SH-SY5Y (cell line): ENCODE measurements at regions not wholly inside any gene's neighbourhood (a gene's known extent, or its start where the extent isn't known, plus 50 kb on each side); places are given as distances from the start of the nearest gene placed in this dataset.

ENCODE experiments used
- GATA2 ChIP-seq: IDR thresholded peaks from 2 replicates; pipeline ENCODE4 v1.6.1; 2011; ENCODE audit warnings: mild to moderate bottlenecking, low read depth, low read length
- GATA3 ChIP-seq: IDR thresholded peaks from 2 replicates; pipeline ENCODE4 v1.6.1; 2011; ENCODE audit warnings: low read depth, mild to moderate bottlenecking, low read length, moderate library complexity

DNA sequence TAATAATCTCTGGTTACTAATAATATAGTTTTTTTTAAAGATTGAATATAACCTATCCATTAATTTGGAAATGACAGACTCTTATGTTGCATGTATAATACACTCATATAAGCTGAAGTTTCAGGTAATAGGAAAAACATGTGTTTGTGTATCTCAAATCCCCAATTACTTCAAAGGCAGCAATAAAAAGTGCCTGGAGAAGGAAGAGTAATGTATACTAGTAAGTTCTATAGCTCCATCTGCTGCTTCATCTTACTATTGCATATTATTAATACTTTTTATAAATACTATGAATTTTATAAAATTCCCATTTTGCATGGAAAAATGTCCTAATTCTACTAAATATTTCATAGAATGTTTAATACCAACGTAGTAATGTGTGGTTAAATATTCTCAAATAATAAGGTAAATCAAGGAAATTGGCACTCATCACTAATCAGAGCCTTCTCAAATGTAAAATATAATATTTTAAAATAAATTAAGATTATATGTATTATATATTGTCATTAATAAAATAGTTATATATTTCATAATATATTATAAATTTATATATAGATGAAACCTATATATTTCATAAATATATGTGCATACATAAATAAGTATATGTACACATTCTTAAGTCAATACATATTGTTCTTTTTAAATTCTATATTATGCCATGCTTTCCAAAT, 311.9 kb downstream of the HGF start:
- TF ChIP-seq GATA2, result no peak
- TF ChIP-seq GATA3, result no peak

DNA sequence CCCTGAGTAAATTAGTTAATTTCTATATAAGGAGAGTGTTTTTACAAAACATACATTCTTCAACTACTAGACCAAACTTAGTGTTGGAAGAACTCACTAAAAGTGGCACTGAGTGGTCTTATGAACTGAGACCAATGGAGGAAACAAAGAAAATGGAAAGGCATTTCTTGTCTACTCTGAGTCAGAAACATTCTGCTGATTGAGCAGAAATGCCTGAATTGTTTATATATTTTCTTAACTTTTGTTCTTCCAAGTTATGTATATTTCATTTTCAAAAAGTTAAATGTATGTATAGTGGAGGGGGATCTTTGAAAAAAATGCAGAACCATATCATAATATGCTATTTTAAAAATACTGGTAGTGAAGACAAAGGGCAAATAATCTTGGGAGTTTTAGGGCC, 320.7 kb downstream of the HGF start:
- TF ChIP-seq GATA3 (no peak), GATA2 (no peak)

DNA sequence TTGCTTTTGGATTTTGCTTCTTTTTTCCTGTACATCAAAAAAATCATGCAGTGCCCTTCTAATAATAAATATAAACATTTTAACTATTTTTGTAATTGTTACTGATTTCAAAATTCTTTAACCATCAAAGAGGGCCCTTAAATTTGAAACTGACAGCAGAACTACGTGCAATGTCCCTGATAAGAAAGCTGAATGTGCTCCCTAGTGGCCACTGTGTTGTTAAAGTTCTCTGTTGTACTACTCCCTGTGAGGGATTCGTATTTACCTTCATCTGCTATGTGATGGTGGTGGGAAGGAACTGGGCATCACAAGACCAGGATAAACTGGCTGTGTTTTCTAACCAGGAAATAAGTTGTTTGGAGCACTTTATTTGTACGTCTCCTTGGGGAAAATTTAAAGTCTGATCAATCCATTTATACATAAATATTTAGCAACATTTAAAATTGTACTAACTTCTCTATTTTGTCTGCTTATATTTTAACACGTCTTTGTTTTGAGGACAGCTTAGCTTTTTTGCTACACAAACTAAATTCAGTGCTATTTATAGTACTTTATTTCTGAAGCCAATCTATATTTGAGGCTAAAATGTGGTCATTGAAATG, 322.4 kb downstream of the HGF start:
- TF ChIP-seq GATA3 (no peak), GATA2 (no peak)

DNA sequence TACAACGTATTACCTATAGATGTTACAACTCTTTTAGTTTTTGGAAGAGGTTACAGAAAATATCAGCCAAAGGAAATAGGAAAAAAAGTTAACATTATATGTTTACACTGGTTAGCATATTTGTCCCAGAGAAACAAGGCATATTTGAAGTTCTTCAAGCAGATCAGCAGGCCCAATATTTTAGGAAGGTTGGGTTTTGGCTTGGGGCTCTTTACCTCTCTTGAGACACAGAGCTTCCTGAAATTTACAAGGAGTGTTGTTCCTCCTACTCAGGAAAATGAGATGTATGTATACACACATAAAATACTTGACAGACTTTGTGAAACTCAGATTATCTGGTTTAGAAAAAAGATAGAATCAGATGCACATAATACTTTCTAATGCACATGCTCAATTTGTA, 323.6 kb downstream of the HGF start:
- TF ChIP-seq GATA3 (no peak), GATA2 (no peak)

DNA sequence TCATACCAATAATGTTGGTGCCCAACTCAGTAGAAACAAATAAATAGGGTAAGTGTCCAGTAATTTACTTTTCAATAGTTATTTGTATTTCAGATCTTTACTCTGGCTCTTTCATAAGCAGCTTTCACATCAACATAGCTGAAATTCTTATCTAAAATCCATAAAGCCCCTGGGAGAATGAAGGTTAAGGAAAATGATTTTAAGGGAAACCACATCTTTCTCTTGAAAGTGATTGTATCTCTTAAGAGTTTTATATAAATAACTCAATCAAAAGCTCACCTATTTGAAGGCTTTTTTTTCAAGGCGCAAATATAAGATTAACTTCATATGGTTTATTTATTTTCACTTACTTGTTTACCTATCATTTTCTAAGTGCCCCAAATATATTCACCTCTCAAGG, 324.4 kb downstream of the HGF start:
- TF ChIP-seq GATA3 (no peak), GATA2 (no peak)

DNA sequence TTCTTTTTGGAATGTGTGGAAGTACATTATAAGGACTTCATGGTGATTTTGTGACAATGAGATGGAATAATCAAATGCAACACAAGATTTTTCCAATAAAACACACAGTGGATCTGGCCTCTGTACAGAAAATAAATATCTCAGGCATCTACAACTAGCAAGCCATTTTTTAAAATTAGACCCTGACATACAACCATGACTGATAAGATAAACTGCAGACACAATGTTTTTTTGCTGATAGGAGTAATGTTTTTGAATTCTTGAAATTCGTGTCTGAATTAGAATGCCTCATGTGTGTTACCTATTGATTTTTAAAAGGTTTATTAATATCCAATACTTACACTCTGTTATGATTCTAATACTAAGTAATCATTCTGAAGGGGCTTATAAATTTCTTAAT, 328.1 kb downstream of the HGF start:
- peak; percentile 83 for TF ChIP-seq GATA2
- peak; percentile 89 for TF ChIP-seq GATA3

DNA sequence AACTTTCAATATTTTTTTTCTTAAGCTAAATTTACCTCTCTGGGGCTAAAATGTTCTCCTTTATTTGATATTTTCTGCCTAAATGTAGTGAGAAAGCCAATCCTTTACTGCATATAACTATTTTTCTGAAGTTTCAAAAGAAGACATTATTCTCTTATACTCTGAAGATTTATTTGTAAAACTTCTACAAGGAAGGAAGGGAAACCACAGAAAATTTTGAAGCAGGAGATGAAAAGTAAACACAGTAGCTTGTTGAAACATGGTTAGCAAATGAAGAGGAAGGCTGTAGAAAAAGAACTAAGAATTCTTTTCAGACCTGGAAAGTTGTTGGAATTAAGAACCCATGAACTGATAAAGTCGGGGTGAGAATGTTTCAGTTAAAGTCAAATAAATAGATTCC, 330.3 kb downstream of the HGF start:
- TF ChIP-seq GATA2 (no peak), GATA3 (no peak)

DNA sequence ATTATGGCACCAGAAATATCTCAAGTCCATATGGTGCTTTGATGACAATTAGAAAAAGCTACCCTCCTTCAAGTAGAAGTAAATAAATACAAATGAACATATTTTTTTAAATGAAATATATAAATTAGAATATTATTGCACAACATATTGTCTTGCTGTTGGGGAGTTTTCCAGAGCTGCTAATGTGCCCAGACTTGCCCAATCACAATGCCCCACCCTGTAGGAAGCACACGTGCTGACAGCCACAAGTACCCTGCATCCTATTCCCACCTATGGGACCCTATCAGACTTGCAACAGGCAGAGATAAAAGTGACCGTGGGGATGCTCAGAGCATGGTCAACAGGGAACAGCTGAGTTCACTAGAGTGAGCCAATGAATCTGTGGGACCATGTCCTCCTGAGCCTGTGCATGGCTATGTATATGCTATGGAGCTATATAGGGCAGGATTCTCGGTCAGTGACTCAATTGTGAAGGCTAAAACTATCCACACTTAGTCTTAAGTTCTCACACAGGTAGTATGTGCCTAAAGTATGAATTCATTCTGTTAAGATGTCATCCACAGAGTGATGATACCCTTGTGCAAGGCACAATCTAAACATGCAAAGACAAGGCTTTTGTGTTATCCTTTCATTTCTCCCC, 336.0 kb downstream of the HGF start:
- no peak for TF ChIP-seq GATA2
- no peak for TF ChIP-seq GATA3

DNA sequence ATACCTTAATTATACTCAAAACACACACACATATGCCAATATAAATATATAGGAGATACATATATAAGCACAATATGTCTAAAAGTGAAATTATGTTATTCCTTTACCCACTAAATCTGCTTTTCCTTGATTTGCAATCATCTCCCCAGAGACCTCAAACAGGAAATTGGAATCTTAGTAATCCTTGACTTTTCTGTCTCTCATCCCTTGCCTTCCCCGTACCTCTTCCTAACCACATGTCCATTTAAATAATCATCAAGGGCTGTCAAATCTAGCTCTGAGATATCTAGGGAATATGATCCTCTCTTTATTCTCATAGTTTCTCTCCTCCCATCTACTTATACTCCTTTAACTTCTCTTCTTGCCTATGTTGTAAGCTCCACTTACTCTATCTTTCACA, 336.6 kb downstream of the HGF start:
- no peak for TF ChIP-seq GATA2
- TF ChIP-seq GATA3, result no peak

DNA sequence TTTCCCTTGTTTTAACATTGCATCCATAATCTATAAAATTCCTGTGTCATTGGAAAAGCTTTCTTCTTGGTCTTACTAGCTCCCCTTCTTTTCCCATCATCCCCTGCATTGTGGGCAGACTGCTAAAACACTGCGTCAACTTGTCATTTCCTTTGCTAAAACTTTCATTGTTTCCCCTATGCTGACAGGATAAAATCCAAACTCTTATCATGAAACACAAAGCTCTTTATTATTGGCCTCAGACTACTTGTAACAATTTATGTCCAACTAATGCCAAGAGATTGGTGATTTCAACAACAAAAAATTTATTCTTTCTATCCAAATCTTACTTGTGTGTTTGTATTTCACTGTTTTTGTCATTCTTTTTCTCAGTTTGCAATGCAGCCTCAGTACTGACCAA, 339.1 kb downstream of the HGF start:
- TF ChIP-seq GATA2, result no peak
- TF ChIP-seq GATA3, result no peak

DNA sequence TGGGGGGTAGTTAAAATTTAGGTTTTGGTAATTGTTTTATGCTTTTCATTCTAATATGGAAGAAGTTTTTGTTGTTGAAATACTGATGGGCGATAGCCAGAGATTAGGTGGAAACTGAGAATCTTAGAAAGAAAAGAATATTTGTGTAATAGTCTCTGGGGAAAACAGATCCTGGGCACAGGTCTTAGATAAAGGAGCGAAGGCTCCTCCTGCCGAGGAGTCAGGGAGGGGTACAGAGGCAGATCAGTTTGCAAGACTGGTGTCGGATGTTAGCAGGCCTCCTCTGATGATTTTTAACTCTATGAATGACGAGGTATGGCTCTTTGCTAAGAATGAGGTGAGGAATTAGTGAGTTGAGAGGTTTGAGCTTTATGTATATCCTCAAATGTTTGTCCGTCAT, 339.7 kb downstream of the HGF start:
- TF ChIP-seq GATA2 (no peak), GATA3 (no peak)

DNA sequence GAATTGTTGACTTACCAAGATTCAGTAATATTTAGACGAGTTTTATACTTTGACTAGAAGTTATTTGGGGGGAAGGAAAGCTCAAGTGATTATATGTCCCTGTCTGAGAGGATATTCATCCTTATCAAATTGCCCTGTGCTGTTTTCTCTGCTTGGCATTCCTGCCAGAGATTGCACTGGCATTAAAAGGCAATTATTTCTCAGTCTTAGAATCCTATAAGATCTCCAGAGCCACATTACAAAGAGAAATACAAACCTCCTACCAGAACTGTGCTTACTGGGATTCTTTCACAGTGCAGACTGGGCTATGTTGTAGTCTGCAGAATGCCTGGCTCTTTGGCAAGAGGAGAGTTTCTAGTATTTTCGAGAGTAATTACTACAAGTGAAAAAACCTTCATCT, 342.4 kb downstream of the HGF start:
- TF ChIP-seq GATA3 (no peak), GATA2 (no peak)

DNA sequence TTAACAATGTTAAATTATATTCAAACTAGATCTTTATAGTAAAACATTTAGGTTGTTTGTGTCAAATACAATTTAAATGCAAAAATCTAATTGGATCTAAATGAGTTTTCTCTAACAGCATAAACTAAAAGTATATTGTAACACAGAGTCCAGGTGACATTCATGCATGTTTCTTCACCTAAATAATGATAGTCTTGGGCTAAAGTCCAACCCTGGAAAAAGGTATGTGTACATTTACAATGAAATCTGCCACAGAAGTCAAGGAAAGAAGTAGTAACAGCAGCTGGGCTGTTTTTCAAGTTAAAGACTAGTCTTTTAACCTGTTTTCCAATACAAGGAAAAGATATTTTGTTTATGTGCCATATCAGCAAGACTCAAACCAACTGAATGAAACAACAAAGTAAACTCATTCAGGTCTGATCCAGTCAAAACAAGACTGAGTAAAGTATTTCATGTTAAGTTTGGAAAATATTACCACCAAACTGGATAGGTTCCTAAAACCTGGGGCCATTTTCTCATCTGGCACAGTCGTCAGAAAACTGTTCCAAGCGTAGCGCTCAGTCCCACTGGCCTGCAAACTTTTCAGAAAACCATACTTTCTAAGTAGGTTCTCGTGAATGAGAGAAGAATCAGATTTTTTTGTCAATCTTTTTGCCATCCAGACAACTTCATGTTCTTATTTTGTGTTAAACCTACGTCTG, 349.2 kb downstream of the HGF start:
- TF ChIP-seq GATA2 (no peak), GATA3 (no peak)

DNA sequence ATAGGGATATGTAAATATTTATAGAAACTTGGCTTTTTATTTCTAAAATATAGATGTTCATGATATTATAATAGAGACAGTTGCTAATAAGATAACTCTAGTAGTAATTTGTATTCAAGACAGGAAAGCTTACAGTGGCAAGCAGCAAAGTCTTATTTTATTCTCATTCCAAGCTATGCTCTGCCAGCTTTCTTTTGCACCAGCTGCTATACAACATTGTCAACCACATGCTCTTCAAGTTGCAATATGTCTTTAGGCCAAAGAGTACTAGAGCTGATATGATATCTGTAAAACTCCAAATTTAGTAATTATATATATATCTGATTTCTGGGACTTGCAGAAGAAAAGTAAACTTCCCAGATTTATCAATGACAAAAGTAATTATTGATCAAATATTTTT, 350.1 kb downstream of the HGF start:
- TF ChIP-seq GATA2 (no peak), GATA3 (no peak)

DNA sequence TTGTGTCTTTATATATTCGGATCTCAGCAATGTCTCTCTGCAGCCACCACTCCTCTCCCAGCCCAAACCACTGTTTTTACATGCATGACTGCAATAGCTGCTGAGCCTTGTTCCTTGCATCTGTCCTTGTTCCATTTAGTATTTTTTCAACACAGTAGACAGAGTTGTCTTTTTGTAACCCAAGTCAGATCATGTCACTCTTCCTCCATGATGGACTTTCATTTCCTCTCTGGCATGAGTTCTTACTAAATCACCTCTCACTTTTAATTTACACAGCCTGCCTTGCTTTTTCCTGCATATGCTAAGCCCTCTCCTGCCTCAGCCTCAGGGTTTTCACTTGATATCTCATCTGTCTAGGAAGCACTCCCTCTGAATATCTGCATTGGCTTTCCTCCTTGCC, 353.2 kb downstream of the HGF start:
- TF ChIP-seq GATA2 (no peak), GATA3 (no peak)
